Fibroblast of lung (primary cell): ENCODE measurements at regions not wholly inside any gene's neighbourhood (a gene's known extent, or its start where the extent isn't known, plus 50 kb on each side); places are given as distances from the start of the nearest gene placed in this dataset.

Experiments
- EZH2 ChIP-seq: IDR thresholded peaks from 2 replicates; pipeline ENCODE4 v1.5.1; 2012; ENCODE audit warnings: low read length, control low read depth, mild to moderate bottlenecking; ENCODE audit errors: missing control alignments
- TF ChIP-seq, protein P1 (sequence below), 2 donors: IDR thresholded peaks in 1 of 2; conservative IDR thresholded peaks in 1 of 2; 1 replicate in 1 of 2; 2 replicates in 1 of 2; pipeline ENCODE4 v1.5.1; 2011 to 2012; ENCODE audit warnings: low read length in 2 of 2, control low read depth in 1 of 2, inconsistent platforms in 1 of 2, low read depth in 1 of 2, mild to moderate bottlenecking in 1 of 2

DNA sequence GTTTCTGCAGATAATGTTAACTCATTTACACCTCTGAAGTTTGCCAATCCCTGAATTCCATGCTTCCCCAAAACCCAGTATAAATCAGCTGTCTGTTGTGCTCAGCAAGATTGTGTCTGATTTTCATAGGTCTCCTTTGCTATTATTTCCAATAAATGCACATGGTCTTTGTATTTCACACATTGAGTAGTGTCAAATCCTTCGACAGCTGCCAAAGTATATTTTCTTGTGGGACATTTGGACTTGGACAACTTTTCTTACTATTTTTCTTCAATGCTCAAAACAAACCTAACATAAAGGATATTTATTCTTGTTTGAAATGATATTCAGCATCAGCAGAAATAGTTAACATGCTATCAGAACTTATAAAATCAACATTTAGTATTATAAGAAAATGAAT lies 406.1 kb upstream of the OR4E1 start:
- TF ChIP-seq, protein P1, sequence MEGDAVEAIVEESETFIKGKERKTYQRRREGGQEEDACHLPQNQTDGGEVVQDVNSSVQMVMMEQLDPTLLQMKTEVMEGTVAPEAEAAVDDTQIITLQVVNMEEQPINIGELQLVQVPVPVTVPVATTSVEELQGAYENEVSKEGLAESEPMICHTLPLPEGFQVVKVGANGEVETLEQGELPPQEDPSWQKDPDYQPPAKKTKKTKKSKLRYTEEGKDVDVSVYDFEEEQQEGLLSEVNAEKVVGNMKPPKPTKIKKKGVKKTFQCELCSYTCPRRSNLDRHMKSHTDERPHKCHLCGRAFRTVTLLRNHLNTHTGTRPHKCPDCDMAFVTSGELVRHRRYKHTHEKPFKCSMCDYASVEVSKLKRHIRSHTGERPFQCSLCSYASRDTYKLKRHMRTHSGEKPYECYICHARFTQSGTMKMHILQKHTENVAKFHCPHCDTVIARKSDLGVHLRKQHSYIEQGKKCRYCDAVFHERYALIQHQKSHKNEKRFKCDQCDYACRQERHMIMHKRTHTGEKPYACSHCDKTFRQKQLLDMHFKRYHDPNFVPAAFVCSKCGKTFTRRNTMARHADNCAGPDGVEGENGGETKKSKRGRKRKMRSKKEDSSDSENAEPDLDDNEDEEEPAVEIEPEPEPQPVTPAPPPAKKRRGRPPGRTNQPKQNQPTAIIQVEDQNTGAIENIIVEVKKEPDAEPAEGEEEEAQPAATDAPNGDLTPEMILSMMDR (conservative IDR thresholded peaks at IDR 0.05 in 1 of 2, IDR thresholded peaks at IDR 0.05 in 1 of 2; ENCODE audit: low read depth in 1 of 2, low read length in 2 of 2) = no peak
- no peak for TF ChIP-seq EZH2
